ENCODE measurements at regions not wholly inside any gene's neighbourhood (a gene's known extent, or its start where the extent isn't known, plus 50 kb on each side); places are given as distances from the start of the nearest gene placed in this dataset.
A peak's percentile ranks its signal among the peaks of the same experiment; 100 is the strongest.
"Not testable (repeated sequence)": the region's sequence is repeated elsewhere in the genome, so short reads cannot be mapped to it uniquely, and the experiment has no call there.

GRCh38 chr9:36521148-36521547 is 51.5 kb upstream of the MELK start:
- no peak for DNase-seq (ENCODE audit: extremely low read depth in 1 of 11, low read depth in 9 of 11, low spot score in 4 of 11)

DNA sequence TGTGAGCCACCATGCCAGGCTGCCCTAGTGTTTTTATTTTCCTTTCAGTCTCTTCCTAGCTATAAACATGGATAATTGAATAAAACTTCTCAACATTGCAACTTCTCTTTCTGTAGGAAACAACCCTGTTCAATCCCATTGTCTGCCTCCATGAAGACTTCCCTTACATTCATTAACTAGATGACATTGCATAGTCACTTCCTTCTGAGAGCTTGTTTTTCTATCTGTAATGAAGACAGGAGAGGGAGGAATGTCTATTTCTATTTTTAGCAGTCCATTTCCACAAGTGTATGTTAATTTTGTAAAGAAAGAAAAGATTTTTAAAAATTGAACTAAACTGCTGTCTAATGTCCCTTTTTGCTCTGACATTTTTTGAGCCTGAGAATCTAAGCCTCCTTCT is 55.6 kb upstream of the MELK start:
- DNase-seq (ENCODE audit: extremely low read depth in 1 of 11, low read depth in 9 of 11, low spot score in 4 of 11) = no peak

DNA sequence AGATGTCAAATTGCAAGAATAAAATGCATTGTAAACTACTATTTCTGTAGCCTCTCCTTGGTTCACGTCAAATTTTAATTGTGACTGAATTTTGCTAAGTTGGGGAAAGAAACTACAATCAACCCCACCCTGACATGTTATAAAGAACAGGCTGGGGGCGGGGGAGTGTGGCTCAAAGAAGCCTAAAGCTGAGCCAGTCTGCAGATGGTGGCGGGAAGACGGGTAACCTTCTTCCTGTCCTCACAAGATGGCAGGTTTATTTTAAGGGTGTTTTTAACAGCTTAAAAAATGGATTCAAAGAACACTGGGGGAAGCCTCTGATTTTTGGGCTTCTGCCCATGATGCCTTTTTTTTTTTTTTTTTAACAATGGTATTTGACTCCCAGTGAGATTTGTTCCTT is 68.5 kb upstream of the MELK start:
- no peak for DNase-seq (ENCODE audit: extremely low read depth in 1 of 11, low read depth in 9 of 11, low spot score in 4 of 11)

GRCh38 chr9:36503172-36504088 is 69.3 kb upstream of the MELK start:
- no peak for DNase-seq (ENCODE audit: extremely low read depth in 1 of 11, low read depth in 9 of 11, low spot score in 4 of 11)

DNA sequence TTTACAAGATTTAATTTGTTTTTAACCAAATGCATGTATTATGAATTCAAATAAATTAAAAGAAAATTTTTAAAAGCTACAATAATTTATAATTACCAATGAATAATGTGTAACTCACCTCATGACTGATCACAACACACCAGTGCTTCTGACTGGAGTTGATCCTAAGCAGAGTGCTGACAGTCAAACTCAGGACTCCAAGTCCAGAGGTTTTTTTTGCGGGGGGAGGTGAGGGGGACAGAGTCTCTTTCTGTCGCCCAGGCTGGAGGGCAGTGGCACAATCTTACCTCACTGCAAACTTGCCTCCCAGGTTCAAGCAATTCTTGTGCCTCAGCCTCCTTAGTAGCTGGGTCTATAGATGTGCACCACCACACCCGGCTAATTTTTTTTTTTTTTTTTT is 71.0 kb upstream of the MELK start:
- DNase-seq (ENCODE audit: extremely low read depth in 1 of 11, low read depth in 9 of 11, low spot score in 4 of 11) = no peak

- not testable (repeated sequence) for DNase-seq (ENCODE audit: extremely low read depth in 1 of 11, low read depth in 9 of 11, low spot score in 4 of 11)
These were observed 71.8 kb upstream of the MELK start for GRCh38 chr9:36500931-36501330.

- peak in 5 of 11 donors; percentile 45 to 63 (median 47) for DNase-seq (ENCODE audit: extremely low read depth in 1 of 11, low read depth in 9 of 11, low spot score in 4 of 11)
These were observed 73.4 kb upstream of the MELK start for GRCh38 chr9:36499174-36499890.

DNA sequence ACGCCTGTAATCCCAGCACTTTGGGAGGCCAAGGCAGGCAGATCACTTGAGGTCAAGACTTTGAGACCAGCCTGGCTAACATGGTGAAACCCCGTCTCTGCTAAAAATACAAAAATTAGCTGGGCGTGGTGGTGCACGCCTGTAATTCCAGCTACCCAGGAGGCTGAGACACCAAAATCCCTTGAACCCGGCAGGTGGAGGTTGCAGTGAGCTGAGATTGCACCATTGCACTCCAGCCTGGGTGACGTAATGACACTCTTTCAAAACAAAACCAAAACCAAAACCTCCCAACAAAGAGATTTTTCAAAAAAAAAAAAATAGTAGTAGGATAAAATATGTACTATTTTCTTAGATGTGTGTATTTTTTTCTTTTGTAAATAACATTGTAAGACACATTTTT is 79.1 kb upstream of the MELK start:
- not testable (repeated sequence) for DNase-seq (ENCODE audit: extremely low read depth in 1 of 11, low read depth in 9 of 11, low spot score in 4 of 11)

DNA sequence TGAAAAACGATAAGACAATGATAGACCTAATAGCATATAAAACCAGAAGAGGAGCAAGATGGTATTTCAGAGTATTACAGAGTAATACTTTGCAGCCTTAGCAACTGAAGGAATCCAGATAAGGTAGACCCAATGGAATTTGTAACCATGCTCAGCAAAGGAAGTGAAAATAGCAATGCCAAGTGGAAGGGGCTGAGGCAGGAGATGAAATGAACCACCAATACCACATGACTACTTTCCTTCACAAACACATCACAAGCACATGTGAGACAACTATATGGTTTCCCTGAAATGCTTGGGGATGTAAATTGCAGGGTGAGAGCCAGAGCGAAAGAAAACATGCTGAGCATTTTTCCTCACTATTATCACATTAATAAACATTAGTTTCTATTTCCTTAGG is 79.8 kb upstream of the MELK start:
- no peak for DNase-seq (ENCODE audit: extremely low read depth in 1 of 11, low read depth in 9 of 11, low spot score in 4 of 11)

DNA sequence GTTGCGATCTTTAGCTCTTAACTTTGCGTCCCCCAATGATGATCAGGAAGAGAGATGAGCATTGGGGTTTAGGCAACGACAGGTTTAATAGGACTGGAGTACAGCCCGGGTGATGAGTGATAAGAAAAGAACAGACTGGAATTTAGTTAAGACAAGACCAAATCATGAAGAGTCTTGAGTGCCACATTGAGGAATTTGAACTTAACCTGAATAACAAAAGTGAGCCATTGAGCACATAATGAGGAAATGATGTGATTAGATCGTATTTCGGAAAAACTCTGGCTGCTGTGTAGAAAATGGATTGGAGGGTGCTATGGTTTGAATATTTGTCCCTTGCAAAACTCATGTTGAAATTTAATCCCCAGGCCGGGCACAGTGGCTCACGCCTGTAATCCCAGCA is 83.2 kb upstream of the MELK start:
- DNase-seq (ENCODE audit: extremely low read depth in 1 of 11, low read depth in 9 of 11, low spot score in 4 of 11) = no peak

DNA sequence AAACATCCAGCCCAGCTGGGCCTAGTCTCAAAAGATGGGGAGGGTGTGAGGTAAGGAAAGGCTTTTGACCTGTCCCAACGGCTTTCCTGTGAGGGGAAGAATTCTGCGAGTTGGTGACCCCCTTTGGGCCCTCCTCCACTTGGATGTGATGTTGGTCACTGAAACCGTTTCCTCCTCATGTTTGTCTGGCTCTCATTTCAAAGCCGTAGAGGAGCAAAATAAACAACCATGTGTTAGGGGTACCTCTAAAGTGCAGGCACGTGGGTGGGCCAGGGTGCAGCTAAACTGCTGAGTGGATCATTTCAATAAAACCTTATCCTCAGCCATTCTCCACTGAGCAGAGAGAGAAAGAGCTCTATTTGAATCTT is 84.3 kb upstream of the MELK start:
- peak in 4 of 11 donors; percentile 41 to 58 (median 46) for DNase-seq (ENCODE audit: extremely low read depth in 1 of 11, low read depth in 9 of 11, low spot score in 4 of 11)

- DNase-seq (ENCODE audit: extremely low read depth in 1 of 11, low read depth in 9 of 11, low spot score in 4 of 11) = peak; percentile 76 to 91 (median 87)
These were observed 85.0 kb upstream of the MELK start for GRCh38 chr9:36487482-36488388.

- peak in 2 of 11 donors; percentile 28 to 35 for DNase-seq (ENCODE audit: extremely low read depth in 1 of 11, low read depth in 9 of 11, low spot score in 4 of 11)
These were observed 85.7 kb upstream of the MELK start for GRCh38 chr9:36486933-36487481.

- no peak for DNase-seq (ENCODE audit: extremely low read depth in 1 of 11, low read depth in 9 of 11, low spot score in 4 of 11)
These were observed 86.3 kb upstream of the MELK start for GRCh38 chr9:36486329-36486932.

- no peak for DNase-seq (ENCODE audit: extremely low read depth in 1 of 11, low read depth in 9 of 11, low spot score in 4 of 11)
These were observed 85.7 kb upstream of the RNF38 start for GRCh38 chr9:36485647-36486328.

DNA sequence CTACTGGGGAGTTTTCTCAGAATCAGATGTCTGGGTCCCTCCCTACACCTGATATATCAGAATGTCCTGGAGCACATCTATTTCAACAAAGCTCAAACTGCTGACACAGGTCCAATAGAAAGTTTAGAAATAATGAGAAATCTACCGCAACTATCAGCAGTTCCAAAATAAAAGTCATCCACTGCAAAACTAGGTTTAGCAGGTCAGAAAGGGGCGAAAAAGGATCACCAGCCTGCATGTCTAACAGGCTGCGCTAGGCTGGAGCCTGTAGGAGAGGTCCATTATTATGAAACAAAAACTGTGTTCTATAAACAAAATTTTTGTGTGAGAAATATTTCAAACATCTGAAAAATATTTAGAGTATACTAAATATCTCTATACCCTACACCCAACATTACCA is 84.1 kb upstream of the RNF38 start:
- DNase-seq (ENCODE audit: extremely low read depth in 1 of 11, low read depth in 9 of 11, low spot score in 4 of 11) = no peak

GRCh38 chr9:36479101-36479500 is 79.0 kb upstream of the RNF38 start:
- no peak for DNase-seq (ENCODE audit: extremely low read depth in 1 of 11, low read depth in 9 of 11, low spot score in 4 of 11)

DNA sequence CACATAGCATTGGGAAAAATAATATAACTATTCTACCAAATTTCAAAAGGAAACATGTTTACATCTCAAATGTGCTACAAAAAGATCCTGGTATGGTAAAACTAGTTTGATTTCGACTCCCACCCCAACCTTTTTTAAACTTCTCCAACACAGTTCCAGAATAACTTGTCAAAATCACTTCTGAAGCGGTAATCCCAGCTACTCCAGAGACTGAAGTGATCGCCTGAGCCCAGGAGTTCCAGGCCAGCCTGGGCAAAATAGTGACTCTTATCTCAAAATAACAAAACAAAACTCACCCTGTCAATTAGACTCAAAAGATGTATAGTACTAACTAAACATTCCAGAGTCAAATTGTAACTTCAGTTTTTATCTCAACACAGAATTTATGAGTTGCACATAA is 71.3 kb upstream of the RNF38 start:
- no peak for DNase-seq (ENCODE audit: extremely low read depth in 1 of 11, low read depth in 9 of 11, low spot score in 4 of 11)
